HT1080 (cell line): ENCODE measurements at regions not wholly inside any gene's neighbourhood (a gene's known extent, or its start where the extent isn't known, plus 50 kb on each side); places are given as distances from the start of the nearest gene placed in this dataset.
"Not testable (repeated sequence)": the region's sequence is repeated elsewhere in the genome, so short reads cannot be mapped to it uniquely, and the experiment has no call there.

ENCODE experiments used
- DNase-seq: peaks from one replicate; pipeline ENCODE4 v3.0.0-alpha.2; 2015; ENCODE audit warnings: low read depth

GRCh38 chr1:102535829-102536505 lies 539.2 kb upstream of the OLFM3 start:
- DNase-seq: peak; percentile 25

- DNase-seq: no peak
Observed at GRCh38 chr1:102531036-102531435, 534.3 kb upstream of the OLFM3 start.

GRCh38 chr1:102529446-102529845 lies 532.7 kb upstream of the OLFM3 start:
- peak; percentile 30 for DNase-seq

GRCh38 chr1:102500758-102501157 lies 504.0 kb upstream of the OLFM3 start:
- no peak for DNase-seq

- DNase-seq: peak; percentile 20
Observed at GRCh38 chr1:102498929-102499328, 502.2 kb upstream of the OLFM3 start.

GRCh38 chr1:102497810-102498209 lies 501.1 kb upstream of the OLFM3 start:
- not testable (repeated sequence) for DNase-seq

GRCh38 chr1:102472520-102472919 lies 475.8 kb upstream of the OLFM3 start:
- no peak for DNase-seq

GRCh38 chr1:102470767-102471166 lies 474.0 kb upstream of the OLFM3 start:
- DNase-seq: no peak

GRCh38 chr1:102466487-102466886 lies 469.8 kb upstream of the OLFM3 start:
- DNase-seq: no peak

GRCh38 chr1:102463328-102463727 lies 466.6 kb upstream of the OLFM3 start:
- DNase-seq: no peak

GRCh38 chr1:102442317-102442716 lies 445.6 kb upstream of the OLFM3 start:
- DNase-seq: not testable (repeated sequence)

- no peak for DNase-seq
Observed at GRCh38 chr1:102435483-102435882, 438.8 kb upstream of the OLFM3 start.

GRCh38 chr1:102434421-102434820 lies 437.7 kb upstream of the OLFM3 start:
- peak; percentile 48 for DNase-seq

GRCh38 chr1:102431253-102431652 lies 434.5 kb upstream of the OLFM3 start:
- no peak for DNase-seq

GRCh38 chr1:102420034-102420433 lies 423.3 kb upstream of the OLFM3 start:
- DNase-seq: no peak
